ENCODE measurements at regions not wholly inside any gene's neighbourhood (a gene's known extent, or its start where the extent isn't known, plus 50 kb on each side); places are given as distances from the start of the nearest gene placed in this dataset.

DNA sequence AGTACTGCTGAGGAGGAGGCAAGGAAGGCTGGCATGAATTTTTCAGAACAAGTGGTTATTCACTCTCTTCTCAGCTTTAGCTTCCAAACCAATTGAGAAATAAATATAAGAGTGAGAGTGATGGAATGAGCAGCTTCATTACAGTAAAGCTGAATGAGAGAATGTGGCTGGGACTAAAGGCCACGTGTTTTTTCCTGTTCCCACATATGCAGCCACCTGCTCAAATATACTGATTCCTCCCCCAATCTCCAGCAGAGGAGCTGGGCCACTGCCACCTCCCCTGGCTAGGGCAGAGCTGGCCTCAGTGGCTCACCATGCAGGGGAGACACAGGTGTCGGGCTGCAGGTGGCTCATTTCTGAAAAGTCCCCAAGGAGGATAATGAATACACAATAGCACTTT is 1505.3 kb upstream of the WWC1 start:
- H3K27ac ChIP-seq (ENCODE audit: control insufficient read depth, insufficient read depth) = no peak overlapping the region
- no peak overlapping the region for H3K4me3 ChIP-seq
- no peak overlapping the region for H2AFZ ChIP-seq (ENCODE audit: control insufficient read depth, low read depth, low read length)
- no peaks in the 10 kb centered on the region for H3K4me1 ChIP-seq (ENCODE audit: control insufficient read depth, insufficient read depth, low read length)
- ChIA-PET CTCF (no interaction called here), POLR2A (no interaction called here), RAD21 (ENCODE audit: unreplicated experiment) (no interaction called here), SMC1A (ENCODE audit: uncharacterized antibody, unreplicated experiment) (no interaction called here)
- H3K9ac ChIP-seq (ENCODE audit: control insufficient read depth, insufficient read depth, low read length) = no peak overlapping the region
- intact Hi-C loops (cut with micrococcal nuclease; ENCODE audit: unreplicated experiment) (no loop called here), in situ Hi-C loops (cut with MboI) (no loop called here)
- no peaks in the 10 kb centered on the region for H3K79me2 ChIP-seq (ENCODE audit: control insufficient read depth, insufficient read depth, low read length)
- DNase-seq (ENCODE audit: low read depth, low spot score) (no peak), FAIRE-seq (no peak), ATAC-seq (no peak)
- no peaks in the 10 kb centered on the region for H3K27me3 ChIP-seq (replicated peaks in 1 of 2; ENCODE audit: control insufficient read depth in 2 of 2, insufficient read depth in 2 of 2, low read length in 1 of 2)
- no peak overlapping the region for H3K4me2 ChIP-seq (ENCODE audit: control insufficient read depth, insufficient read depth)
- no peaks in the 10 kb centered on the region for H4K20me1 ChIP-seq (ENCODE audit: control insufficient read depth, insufficient read depth)
- H3K9me3 ChIP-seq (replicated peaks; ENCODE audit: control insufficient read depth, insufficient read depth, low read length) = no peaks in the 10 kb centered on the region; the same call in 2 of the 3 replicates
- no peaks in the 10 kb centered on the region for H3K36me3 ChIP-seq (ENCODE audit: control insufficient read depth in 2 of 2, insufficient read depth in 2 of 2, low read length in 1 of 2)
- BruUV-seq (replicated peaks) = no TSS peak
- 7% methylated on average over 2 of the region's 2 CpGs for WGBS (ENCODE audit: insufficient coverage, insufficient replicate concordance, low lambda C conversion rate, missing lambda C conversion rate)
- no peak for TF ChIP-seq IRF5 (IDR thresholded peaks at IDR 0.05; ENCODE audit: borderline replicate concordance)
- TF ChIP-seq, protein P1, sequence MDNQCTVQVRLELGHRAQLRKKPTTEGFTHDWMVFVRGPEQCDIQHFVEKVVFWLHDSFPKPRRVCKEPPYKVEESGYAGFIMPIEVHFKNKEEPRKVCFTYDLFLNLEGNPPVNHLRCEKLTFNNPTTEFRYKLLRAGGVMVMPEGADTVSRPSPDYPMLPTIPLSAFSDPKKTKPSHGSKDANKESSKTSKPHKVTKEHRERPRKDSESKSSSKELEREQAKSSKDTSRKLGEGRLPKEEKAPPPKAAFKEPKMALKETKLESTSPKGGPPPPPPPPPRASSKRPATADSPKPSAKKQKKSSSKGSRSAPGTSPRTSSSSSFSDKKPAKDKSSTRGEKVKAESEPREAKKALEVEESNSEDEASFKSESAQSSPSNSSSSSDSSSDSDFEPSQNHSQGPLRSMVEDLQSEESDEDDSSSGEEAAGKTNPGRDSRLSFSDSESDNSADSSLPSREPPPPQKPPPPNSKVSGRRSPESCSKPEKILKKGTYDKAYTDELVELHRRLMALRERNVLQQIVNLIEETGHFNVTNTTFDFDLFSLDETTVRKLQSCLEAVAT (IDR thresholded peaks at IDR 0.05) = no peak
- TF ChIP-seq POLR2A (IDR thresholded peaks at IDR 0.05; ENCODE audit: low read depth, low read length) = no peak
- TF ChIP-seq TAF1 (IDR thresholded peaks at IDR 0.05; ENCODE audit: borderline replicate concordance, low read depth, low read length) = no peak
- TF ChIP-seq, protein P2, sequence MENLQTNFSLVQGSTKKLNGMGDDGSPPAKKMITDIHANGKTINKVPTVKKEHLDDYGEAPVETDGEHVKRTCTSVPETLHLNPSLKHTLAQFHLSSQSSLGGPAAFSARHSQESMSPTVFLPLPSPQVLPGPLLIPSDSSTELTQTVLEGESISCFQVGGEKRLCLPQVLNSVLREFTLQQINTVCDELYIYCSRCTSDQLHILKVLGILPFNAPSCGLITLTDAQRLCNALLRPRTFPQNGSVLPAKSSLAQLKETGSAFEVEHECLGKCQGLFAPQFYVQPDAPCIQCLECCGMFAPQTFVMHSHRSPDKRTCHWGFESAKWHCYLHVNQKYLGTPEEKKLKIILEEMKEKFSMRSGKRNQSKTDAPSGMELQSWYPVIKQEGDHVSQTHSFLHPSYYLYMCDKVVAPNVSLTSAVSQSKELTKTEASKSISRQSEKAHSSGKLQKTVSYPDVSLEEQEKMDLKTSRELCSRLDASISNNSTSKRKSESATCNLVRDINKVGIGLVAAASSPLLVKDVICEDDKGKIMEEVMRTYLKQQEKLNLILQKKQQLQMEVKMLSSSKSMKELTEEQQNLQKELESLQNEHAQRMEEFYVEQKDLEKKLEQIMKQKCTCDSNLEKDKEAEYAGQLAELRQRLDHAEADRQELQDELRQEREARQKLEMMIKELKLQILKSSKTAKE (IDR thresholded peaks at IDR 0.05; ENCODE audit: low read depth, poor library complexity, severe bottlenecking) = no peak
- TF ChIP-seq ASH2L (IDR thresholded peaks at IDR 0.05; ENCODE audit: borderline replicate concordance, low read depth) = no peak
- no peak for TF ChIP-seq NFYA (IDR thresholded peaks at IDR 0.05; ENCODE audit: borderline replicate concordance, low read depth, low read length)
- TF ChIP-seq, protein P3, sequence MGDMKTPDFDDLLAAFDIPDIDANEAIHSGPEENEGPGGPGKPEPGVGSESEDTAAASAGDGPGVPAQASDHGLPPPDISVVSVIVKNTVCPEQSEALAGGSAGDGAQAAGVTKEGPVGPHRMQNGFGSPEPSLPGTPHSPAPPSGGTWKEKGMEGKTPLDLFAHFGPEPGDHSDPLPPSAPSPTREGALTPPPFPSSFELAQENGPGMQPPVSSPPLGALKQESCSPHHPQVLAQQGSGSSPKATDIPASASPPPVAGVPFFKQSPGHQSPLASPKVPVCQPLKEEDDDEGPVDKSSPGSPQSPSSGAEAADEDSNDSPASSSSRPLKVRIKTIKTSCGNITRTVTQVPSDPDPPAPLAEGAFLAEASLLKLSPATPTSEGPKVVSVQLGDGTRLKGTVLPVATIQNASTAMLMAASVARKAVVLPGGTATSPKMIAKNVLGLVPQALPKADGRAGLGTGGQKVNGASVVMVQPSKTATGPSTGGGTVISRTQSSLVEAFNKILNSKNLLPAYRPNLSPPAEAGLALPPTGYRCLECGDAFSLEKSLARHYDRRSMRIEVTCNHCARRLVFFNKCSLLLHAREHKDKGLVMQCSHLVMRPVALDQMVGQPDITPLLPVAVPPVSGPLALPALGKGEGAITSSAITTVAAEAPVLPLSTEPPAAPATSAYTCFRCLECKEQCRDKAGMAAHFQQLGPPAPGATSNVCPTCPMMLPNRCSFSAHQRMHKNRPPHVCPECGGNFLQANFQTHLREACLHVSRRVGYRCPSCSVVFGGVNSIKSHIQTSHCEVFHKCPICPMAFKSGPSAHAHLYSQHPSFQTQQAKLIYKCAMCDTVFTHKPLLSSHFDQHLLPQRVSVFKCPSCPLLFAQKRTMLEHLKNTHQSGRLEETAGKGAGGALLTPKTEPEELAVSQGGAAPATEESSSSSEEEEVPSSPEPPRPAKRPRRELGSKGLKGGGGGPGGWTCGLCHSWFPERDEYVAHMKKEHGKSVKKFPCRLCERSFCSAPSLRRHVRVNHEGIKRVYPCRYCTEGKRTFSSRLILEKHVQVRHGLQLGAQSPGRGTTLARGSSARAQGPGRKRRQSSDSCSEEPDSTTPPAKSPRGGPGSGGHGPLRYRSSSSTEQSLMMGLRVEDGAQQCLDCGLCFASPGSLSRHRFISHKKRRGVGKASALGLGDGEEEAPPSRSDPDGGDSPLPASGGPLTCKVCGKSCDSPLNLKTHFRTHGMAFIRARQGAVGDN (IDR thresholded peaks at IDR 0.05) = no peak
- TF ChIP-seq, protein P4, sequence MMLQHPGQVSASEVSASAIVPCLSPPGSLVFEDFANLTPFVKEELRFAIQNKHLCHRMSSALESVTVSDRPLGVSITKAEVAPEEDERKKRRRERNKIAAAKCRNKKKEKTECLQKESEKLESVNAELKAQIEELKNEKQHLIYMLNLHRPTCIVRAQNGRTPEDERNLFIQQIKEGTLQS (IDR thresholded peaks at IDR 0.05; ENCODE audit: borderline replicate concordance, extremely low read depth, low read depth, low read length) = no peak
- no peak for TF ChIP-seq SMAD5 (IDR thresholded peaks at IDR 0.05; ENCODE audit: low read depth)
- no peak for TF ChIP-seq CBFB (IDR thresholded peaks at IDR 0.05; ENCODE audit: low read depth)
- no peak for TF ChIP-seq NR2C1 (IDR thresholded peaks at IDR 0.05)

Measured in GM12878 (cell line).